ENCODE measurements at regions not wholly inside any gene's neighbourhood (a gene's known extent, or its start where the extent isn't known, plus 50 kb on each side); places are given as distances from the start of the nearest gene placed in this dataset.

DNA sequence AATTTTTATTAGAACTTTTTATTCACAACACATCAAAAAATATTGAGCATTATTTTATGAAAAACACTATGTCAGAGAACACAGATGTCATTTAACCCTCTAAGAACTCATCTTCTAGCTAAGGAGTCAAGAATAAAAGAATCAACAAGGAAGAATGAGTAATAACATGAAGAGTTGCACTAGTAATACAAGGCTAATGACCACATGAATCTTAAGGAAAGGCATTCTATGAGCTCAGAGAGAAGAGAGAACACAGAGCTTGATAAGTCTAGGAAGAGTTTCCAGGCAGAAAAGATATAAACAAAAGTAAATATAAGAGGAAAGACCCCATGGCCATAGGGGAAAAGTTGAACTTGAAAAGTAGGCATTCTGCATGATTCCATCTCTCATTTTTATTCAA lies 166.5 kb downstream of the MAIP1 start:
- TF ChIP-seq, protein P1, sequence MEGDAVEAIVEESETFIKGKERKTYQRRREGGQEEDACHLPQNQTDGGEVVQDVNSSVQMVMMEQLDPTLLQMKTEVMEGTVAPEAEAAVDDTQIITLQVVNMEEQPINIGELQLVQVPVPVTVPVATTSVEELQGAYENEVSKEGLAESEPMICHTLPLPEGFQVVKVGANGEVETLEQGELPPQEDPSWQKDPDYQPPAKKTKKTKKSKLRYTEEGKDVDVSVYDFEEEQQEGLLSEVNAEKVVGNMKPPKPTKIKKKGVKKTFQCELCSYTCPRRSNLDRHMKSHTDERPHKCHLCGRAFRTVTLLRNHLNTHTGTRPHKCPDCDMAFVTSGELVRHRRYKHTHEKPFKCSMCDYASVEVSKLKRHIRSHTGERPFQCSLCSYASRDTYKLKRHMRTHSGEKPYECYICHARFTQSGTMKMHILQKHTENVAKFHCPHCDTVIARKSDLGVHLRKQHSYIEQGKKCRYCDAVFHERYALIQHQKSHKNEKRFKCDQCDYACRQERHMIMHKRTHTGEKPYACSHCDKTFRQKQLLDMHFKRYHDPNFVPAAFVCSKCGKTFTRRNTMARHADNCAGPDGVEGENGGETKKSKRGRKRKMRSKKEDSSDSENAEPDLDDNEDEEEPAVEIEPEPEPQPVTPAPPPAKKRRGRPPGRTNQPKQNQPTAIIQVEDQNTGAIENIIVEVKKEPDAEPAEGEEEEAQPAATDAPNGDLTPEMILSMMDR (conservative IDR thresholded peaks at IDR 0.05; ENCODE audit: low read length) = no peak
- no peak for TF ChIP-seq EZH2phosphoT487 (IDR thresholded peaks at IDR 0.05; ENCODE audit: borderline replicate concordance, low read depth, low read length)

Measured in OCI-LY7 (cell line).